Tibial artery (tissue), 4 donors: ENCODE measurements at regions not wholly inside any gene's neighbourhood (a gene's known extent, or its start where the extent isn't known, plus 50 kb on each side); places are given as distances from the start of the nearest gene placed in this dataset.

Experiments
- DNase-seq, 2 donors: peaks; one replicate each; pipeline ENCODE4 v3.0.0-alpha.2; 2019
- H3K27ac ChIP-seq, 2 donors: fragments of 200-600 bp; sonication (generic) in 1 of 2; 1 replicate in 1 of 2; 2 replicates in 1 of 2; pipeline ENCODE4 v1.5.1; 2018 to 2019; ENCODE audit warnings: mild to moderate bottlenecking in 1 of 2
- H3K27me3 ChIP-seq, 2 donors: fragments of 200-600 bp; sonication (generic) in 1 of 2; one replicate each; pipeline versions ENCODE4 v1.5.1 to v1.6.0; 2016 to 2019
- H3K36me3 ChIP-seq, 3 donors: fragments of 200-600 bp; sonication (generic) in 2 of 3; one replicate each; pipeline ENCODE4 v1.5.1; 2016 to 2019; ENCODE audit warnings: mild to moderate bottlenecking in 2 of 3
- H3K4me1 ChIP-seq, 4 donors: fragments of 200-600 bp; sonication (generic) in 2 of 4; 1 replicate in 3 of 4; 2 replicates in 1 of 4; pipeline ENCODE4 v1.5.1; 2016 to 2019
- H3K4me3 ChIP-seq, 2 donors: fragments of 200-600 bp; sonication (generic) in 1 of 2; 1 replicate in 1 of 2; 2 replicates in 1 of 2; pipeline ENCODE4 v1.5.1; 2018 to 2019; ENCODE audit warnings: mild to moderate bottlenecking in 2 of 2
- H3K9me3 ChIP-seq, 3 donors: fragments of 200-600 bp; sonication (generic) in 1 of 3; one replicate each; pipeline ENCODE4 v1.5.1; 2016 to 2019
- CTCF ChIP-seq, 2 experiments: fragments of 200-600 bp in 1 of 2; fragments of 450-650 bp in 1 of 2; IDR thresholded peaks; one replicate each; pipeline ENCODE4 v1.5.1; 2017 to 2019; ENCODE audit warnings: antibody characterized with exemption in 2 of 2, mild to moderate bottlenecking in 1 of 2, moderate library complexity in 1 of 2
- intact Hi-C: fragments of 100-400 bp; cut with DNase I; formaldehyde crosslinking; loops from one replicate; pipeline ENCODE4 v1.15.0; 2023; ENCODE audit warnings: low total_unique reads

DNA sequence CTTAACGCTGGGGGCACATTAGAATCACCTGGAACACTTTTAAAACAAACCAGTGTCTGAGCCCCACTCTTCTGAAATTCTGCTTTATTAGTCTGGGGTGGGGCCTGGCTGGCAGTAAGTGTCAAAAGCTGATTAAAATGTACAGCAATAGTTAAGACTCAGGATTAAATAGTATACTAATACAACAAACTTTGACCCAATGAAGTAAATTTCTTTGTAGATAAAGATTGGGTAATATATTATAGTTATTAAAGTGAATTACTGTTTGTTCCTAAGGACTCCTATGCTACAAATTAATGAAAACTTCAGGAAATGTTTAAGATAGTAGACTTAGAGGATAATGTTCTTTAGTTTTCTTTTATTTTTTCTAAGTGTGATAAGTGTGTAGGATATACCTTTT lies 160.9 kb downstream of the FAM124B start:
- Histone ChIP-seq H3K4me3 (no peak overlapping the region), H3K9me3 (no peaks in the 10 kb centered on the region), H3K36me3 (no peaks in the 10 kb centered on the region), H3K4me1 (no peaks in the 10 kb centered on the region), H3K27me3 (no peaks in the 10 kb centered on the region), H3K27ac (no peak overlapping the region)
- intact Hi-C loops = no loop called here
- DNase-seq = no peak
- TF ChIP-seq CTCF (IDR thresholded peaks at IDR 0.05) = no peak

GRCh38 chr2:224223851-224224555 lies 177.9 kb downstream of the FAM124B start:
- no peak for TF ChIP-seq CTCF (IDR thresholded peaks at IDR 0.05)
- no peak overlapping the region for H3K4me3 ChIP-seq
- no peaks in the 10 kb centered on the region for H3K4me1 ChIP-seq
- no peaks in the 10 kb centered on the region for H3K9me3 ChIP-seq
- no peaks in the 10 kb centered on the region for H3K27me3 ChIP-seq
- DNase-seq = no peak
- no peak overlapping the region for H3K27ac ChIP-seq
- no peaks in the 10 kb centered on the region for H3K36me3 ChIP-seq
- intact Hi-C loops = no loop called here

GRCh38 chr2:224222974-224223373 lies 178.9 kb downstream of the FAM124B start:
- H3K9me3 ChIP-seq = no peaks in the 10 kb centered on the region
- no peaks in the 10 kb centered on the region for H3K36me3 ChIP-seq
- no peaks in the 10 kb centered on the region for H3K27me3 ChIP-seq
- no peak for TF ChIP-seq CTCF (IDR thresholded peaks at IDR 0.05)
- intact Hi-C loops = no loop called here
- DNase-seq = no peak
- no peak overlapping the region for H3K27ac ChIP-seq
- H3K4me3 ChIP-seq = no peak overlapping the region
- no peaks in the 10 kb centered on the region for H3K4me1 ChIP-seq

DNA sequence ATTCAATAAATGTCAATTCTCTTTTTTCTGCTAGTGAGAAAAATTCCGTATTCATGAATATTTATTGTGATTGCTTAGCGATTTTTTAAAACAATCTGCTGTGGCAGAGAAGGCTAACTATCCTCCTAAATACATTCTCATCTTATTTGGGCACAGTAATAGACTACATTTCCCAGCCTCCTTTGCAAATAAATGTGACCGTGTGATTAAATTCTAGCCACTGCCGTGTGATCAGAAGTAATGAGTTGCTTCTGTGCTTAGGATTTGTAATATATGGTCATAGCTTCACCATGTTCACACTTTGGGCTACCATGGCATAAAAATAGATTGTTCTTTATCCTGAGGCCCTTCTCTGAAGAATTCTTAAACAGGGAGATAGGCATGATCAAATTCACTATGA lies 179.6 kb downstream of the FAM124B start:
- Histone ChIP-seq H3K27me3 (no peaks in the 10 kb centered on the region), H3K36me3 (no peaks in the 10 kb centered on the region), H3K27ac (no peak overlapping the region), H3K4me1 (no peaks in the 10 kb centered on the region), H3K9me3 (no peaks in the 10 kb centered on the region), H3K4me3 (no peak overlapping the region)
- intact Hi-C loops = no loop called here
- TF ChIP-seq CTCF (IDR thresholded peaks at IDR 0.05) = no peak
- no peak for DNase-seq

DNA sequence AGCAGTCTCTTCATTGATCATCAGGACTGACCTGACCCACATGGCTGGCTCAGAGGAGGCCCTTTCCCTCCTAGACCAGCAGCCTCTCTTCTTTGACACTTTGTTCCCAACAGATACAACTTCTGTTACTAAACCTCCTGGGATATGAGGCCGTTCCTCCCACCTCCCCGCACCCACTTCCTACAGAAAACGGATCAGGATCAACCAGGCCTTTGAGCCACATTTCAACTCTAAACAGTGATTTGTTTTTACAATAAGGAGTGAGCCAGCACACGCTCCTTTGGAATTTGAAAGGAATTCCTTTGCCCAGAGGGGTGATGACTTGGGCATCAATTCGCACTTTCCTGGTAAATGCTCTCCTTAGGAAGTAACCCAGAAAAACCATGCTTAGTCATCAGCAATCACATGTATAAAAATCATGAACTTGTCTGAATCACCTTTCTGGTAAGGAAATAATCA lies 180.4 kb downstream of the FAM124B start:
- no peak for DNase-seq
- intact Hi-C loops = no loop called here
- TF ChIP-seq CTCF (IDR thresholded peaks at IDR 0.05) = no peak

More for the DNA sequence above, 180.4 kb downstream of the FAM124B start:
- H3K27ac ChIP-seq = no peak overlapping the region
- no peaks in the 10 kb centered on the region for H3K36me3 ChIP-seq
- no peaks in the 10 kb centered on the region for H3K9me3 ChIP-seq
- no peaks in the 10 kb centered on the region for H3K27me3 ChIP-seq
- no peak overlapping the region for H3K4me3 ChIP-seq
- no peaks in the 10 kb centered on the region for H3K4me1 ChIP-seq
